Ammon's horn (tissue), 1 donor: ENCODE measurements at regions not wholly inside any gene's neighbourhood (a gene's known extent, or its start where the extent isn't known, plus 50 kb on each side); places are given as distances from the start of the nearest gene placed in this dataset.
"Not testable (repeated sequence)": the region's sequence is repeated elsewhere in the genome, so short reads cannot be mapped to it uniquely, and the experiment has no call there.

Source experiments
- DNase-seq: peaks from one replicate; pipeline ENCODE4 v3.0.0-alpha.2; 2016; ENCODE audit warnings: low spot score

GRCh38 chr10:80697926-80698325, 160.2 kb downstream of the SH2D4B start:
- DNase-seq = no peak

DNA sequence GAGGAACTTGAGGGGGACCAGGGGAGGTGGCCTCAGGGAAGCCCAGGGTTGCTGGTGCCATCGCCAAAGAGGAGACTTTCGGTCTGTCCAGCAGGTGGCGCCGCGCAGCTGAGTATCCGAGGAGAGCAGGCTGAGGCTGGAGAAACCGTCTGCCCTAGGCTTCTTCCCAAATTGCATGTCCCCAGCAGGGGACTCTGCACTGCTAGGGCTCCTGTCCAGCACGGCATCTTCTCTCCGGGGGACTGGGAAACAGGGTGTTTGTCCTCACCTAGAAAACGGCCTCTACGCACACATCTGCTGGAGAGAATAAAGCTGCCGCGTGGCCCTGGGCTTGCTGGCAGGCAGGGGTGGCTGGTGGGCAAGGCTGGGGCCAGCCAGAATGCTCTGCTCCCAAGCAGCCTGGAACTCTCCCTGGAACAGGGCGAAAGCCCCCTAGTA, 161.9 kb downstream of the SH2D4B start:
- peak; percentile 89 for DNase-seq

- no peak for DNase-seq
Observed at GRCh38 chr10:80700252-80700651, 162.6 kb downstream of the SH2D4B start.

DNA sequence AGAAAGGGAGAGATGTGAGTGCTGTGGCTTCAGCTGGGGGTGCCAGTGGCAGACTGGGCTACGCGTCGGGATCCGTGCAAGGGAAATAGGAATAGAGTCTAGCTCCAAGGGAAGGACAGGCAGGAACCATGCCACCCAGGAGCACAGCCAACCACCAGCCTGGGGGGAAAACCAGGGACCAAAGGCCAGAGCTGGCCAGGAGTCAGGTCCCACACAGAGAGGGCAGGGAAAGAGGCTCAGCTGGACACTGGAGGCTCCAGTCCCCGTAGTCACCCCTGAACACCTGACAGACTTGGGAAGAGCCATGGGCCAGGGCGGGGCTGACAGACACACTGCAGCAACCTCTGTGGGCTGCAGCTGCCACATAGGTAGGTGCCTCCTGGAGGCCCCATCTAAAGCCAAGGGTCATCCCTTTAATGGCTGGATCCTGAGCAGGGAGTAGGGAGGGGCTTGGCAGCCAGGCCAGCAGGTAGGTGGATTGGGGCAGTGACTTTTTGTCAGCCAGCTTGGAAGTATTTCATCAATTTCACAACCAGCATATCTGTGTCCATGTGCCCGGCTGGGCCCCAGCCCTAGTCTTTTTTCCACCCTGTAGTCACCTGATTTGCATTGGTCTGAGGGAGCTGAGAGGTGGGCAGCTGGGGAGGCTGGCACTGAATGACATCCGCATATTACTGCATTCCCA, 163.2 kb downstream of the SH2D4B start:
- DNase-seq = no peak

DNA sequence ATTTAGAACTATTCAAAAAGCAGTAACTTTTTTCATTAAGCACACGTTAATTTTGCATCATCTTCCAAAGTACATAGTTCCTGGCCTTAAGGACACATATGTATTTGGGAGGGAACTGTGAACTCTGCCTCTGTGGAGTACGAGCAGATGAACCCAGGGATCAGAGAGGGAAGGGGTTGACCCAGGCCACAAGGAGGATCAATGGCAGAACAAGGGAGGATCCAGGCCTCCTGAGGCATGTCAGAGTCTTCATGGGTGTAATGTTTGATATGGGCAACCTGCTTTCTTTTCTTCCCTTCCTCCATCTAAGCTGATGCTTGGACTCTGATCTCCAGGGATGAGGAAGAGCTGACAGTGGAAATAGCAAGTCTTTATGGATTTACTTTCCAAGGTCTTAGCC, 164.0 kb downstream of the SH2D4B start:
- no peak for DNase-seq

DNA sequence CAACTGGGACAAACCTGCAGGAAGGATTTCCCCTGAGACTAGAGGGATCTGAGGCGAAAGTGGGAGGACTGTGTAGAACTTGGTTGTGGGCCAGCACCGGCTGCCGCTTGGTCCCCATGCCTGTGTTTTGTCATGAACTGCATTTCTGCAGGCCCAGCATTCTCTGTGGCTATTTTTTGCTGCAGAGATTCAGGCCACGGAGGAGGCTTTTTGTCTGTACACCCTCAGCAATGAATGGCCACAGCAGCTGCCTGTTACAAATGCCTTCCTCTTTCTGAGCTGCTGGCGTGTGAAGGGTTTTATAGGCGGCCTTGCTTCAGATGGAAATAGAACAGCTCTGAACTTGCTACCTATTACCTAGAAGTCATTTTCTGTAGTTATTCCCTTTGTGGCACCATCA, 164.4 kb downstream of the SH2D4B start:
- peak; percentile 48 for DNase-seq

- no peak for DNase-seq
Observed at GRCh38 chr10:80705899-80706298, 168.2 kb downstream of the SH2D4B start.

DNA sequence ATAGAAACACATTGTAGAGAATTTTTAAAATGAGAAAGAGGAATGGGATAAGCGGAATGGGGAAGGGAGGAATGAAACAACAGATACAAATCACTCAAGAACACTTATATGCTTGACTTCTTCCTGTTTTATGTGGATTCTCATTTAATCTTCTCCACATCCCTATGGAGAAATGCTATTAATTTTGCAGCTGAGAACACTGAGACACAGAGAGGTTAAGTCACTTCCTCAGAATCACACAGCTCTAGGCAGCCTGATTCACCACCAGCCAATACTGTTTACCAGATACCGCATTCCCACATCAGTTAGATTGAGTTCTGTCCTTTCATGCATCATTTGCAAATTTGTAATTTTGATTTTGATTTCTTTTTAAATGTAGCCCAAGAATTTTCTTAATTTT, 170.5 kb downstream of the SH2D4B start:
- DNase-seq = no peak

DNA sequence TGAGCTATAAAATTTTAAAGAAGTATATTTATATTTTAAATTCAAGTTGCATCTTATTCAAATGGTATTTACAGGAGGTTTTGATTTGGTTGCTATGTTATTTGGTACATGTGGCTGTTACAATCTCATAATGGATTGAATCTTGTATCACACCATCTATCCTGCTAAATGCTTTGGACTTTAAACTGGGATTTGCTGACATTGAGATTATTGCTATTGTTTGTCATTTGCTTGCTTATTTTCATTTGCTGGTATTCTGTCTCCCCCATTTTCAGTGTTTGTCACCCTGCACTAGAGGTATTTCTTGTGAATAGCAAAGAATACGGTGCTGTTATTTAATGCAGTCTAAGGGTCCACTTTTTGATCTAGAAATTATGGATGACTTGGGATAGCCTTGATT, 171.1 kb downstream of the SH2D4B start:
- no peak for DNase-seq

GRCh38 chr10:80709866-80710265, 172.2 kb downstream of the SH2D4B start:
- DNase-seq = no peak

DNA sequence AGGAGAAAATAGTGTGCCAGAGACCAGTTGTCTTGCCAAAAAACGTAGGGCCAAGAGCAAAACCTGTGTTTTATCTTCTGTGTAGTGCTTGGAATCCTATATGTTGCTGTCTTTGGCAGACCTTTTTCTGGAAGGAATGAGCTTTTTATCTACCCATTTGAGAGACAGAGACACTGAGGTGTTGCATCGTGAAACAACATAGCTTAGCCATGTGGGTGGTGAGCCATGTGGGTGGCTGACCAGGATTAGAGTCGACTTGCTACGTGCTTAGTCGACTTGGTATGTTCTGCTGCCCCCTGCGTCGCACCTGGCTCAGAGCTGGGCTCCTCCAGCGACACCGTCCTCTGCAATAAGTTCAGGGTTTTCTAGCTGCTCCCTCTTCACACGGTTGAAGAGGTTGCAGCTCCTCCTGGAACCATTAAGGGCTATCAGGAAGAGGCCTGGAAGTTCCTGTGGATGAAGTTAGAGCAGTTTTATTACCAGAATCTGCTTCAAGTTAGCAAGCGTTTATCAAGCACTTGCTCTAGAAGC, 175.8 kb downstream of the SH2D4B start:
- DNase-seq = no peak

GRCh38 chr10:80714566-80714965, 176.9 kb downstream of the SH2D4B start:
- DNase-seq = no peak

DNA sequence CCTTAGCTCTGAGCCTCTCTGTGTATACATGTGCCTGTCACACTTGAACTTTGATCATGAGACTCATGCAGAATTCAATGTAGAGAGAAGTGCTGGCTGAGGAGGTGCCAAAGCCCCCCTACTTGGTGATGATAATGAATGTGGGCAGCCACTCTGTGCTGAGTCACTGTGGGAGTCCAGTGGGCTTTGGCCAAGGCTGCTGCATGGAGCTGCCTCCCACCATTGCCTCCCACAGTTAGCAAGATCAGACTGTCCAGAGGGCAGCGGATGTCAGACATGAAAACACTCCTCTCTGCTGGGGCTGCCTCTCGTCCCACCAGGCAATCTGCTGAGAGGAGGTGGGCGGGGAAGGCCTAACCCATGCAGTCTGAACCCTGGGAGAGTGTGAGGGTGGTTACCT, 180.3 kb downstream of the SH2D4B start:
- DNase-seq = no peak

DNA sequence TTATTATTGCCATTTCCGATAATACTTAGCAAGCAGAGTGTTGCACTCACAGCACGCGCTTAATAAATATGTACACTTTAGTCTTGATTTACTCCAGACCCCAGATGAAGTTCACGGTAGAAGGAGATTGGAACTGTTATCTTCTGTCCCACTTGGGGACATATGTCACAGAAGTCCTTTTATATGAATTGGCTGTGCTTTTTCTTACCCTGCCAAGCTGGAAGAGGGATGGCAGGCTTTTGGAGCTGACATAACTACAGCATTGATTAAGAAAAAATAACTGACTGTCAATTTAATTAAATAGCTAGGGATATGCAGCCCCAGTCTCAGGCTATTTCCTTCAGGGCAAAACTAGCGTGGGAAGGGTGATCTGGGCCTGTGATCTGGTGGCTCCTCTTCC, 182.2 kb downstream of the SH2D4B start:
- DNase-seq = no peak

DNA sequence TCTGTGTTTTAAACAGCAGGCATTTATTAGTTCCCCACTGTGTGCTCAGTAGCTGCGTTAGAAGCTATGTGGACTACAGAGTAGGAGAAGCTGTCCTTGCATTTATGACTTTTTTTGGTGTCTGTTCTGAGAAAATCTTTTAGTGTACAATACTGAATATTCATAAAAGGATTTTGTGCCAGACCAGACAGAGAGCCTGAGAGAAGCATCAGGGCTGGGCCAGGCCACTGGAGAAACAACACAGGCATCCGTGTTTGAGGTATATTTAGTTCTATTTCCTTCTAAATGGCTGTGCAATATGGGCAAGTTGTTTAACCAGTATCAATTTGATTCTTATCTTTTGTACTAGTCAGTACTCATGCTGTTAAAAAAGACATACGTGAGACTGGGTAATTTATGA, 182.8 kb downstream of the SH2D4B start:
- DNase-seq = no peak

DNA sequence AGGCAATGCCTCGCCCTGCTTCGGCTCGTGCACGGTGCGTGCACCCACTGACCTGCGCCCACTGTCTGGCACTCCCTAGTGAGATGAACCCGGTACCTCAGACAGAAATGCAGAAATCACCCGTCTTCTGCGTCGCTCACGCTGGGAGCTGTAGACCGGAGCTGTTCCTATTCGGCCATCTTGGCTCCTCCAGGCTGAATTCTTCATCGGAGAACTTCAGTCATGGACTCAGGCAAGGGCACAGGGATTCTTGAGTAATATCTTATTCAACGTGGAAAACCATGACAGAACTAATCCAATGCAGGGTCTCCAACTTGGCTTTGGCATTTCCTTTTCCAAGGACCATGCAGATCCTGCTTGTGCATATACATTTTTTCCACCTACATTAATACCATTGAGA, 190.7 kb downstream of the SH2D4B start:
- DNase-seq = not testable (repeated sequence)

DNA sequence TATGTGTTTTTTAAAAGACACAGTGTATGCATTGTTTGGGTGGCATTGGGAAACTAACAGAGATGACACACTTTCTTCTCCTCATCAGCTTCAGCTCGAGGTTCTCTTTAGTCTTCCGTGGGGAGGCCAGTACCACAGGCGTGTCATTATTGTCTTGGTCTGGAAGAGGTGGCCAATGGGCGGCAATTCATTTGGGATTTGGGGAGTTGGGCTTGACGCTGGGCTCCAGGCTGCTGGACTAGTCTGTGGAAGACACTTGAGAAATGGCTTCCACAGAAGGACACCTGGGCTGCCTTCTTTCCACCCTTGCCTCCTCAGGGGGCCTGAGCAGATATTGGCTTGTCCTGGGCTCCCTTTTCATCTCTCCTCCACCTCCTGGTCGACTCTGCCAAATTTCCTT, 192.2 kb downstream of the SH2D4B start:
- no peak for DNase-seq

- DNase-seq = no peak
Observed at GRCh38 chr10:80730522-80730921, 192.8 kb downstream of the SH2D4B start.

DNA sequence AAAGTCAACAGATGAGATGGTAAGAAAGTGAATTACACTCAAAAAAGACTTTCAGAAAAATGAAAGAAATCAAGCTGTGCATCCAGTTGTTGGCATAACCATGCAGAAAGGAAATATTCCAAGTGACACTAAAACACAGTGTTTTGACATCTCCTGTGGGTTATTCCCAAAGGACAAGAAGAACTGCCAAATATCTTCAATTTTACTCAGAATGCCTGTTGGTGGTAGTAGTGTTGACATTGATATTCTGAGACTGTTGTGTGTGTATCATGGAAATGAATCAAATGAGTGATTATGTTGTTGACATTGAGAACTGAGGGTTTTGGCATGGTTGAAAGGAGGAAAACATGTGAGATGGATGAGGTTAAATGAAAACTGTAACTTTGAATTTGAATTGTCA, 196.9 kb downstream of the SH2D4B start:
- DNase-seq = no peak

GRCh38 chr10:80737209-80737608, 199.5 kb downstream of the SH2D4B start:
- no peak for DNase-seq

DNA sequence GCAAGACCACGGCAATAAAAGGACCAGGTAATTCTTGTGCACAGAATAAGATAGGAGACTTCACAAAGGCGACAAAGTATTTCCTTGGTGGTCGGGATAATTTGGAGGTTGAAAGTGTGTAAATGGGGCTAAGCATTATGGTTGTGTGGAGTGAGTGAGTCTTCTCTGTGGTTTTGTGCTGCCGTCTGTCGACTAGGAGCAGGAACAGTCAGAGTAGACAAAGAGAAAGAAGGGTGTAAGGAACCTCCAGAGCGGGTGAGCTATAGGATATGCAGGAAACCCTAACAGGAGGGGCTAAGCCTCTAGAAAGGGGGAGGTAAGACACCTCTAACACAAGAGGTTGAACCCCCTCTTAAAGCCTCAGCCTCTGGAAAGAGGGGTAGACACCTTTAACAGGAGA, 201.6 kb downstream of the SH2D4B start:
- DNase-seq = no peak

- no peak for DNase-seq
Observed at GRCh38 chr10:80739963-80740715, 202.4 kb downstream of the SH2D4B start.

GRCh38 chr10:80741278-80741677, 203.6 kb downstream of the SH2D4B start:
- no peak for DNase-seq

DNA sequence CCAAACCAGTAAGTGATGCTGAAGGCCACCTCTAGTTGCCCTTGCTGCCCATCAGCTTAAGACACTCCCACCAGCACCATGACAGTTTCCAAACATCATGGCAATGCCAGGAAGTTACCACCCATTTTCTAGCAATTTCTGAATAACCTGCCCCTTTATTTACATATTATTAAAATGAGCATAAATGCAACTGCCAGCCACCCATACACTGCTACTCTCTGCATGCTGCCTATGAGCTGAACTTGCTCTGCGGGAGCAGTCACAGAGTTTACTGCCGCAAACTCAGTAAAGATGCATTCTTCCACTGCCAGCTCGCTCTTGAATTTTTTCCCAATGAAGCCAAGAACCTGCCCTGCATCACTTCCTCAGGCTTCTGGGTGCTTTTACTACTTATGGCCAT, 212.6 kb downstream of the SH2D4B start:
- DNase-seq = no peak
